Neural cell (in vitro differentiated cells): ENCODE measurements at regions not wholly inside any gene's neighbourhood (a gene's known extent, or its start where the extent isn't known, plus 50 kb on each side); places are given as distances from the start of the nearest gene placed in this dataset.

ENCODE experiments used
- CTCF ChIP-seq: fragments of 450-650 bp; IDR thresholded peaks from 2 replicates; pipeline ENCODE4 v1.5.1; 2014; ENCODE audit warnings: antibody characterized with exemption, mild to moderate bottlenecking, moderate library complexity; ENCODE audit not compliant: poor library complexity, severe bottlenecking
- EZH2 ChIP-seq: fragments of 200-600, 300-800 bp; shearing (Covaris generic), sonication (generic); IDR thresholded peaks from 2 replicates; pipeline ENCODE4 v1.6.1; 2014; ENCODE audit warnings: antibody characterized with exemption, low read length, borderline replicate concordance, mild to moderate bottlenecking; ENCODE audit not compliant: insufficient read depth, poor library complexity, severe bottlenecking
- POLR2AphosphoS5 ChIP-seq: IDR thresholded peaks from 2 replicates; pipeline ENCODE4 v1.6.1; 2012
- SMC3 ChIP-seq: fragments of 450-650 bp; conservative IDR thresholded peaks from 2 replicates; pipeline ENCODE4 v1.6.1; 2014; ENCODE audit warnings: antibody characterized with exemption, mild to moderate bottlenecking, moderate library complexity; ENCODE audit not compliant: poor library complexity
- TAF1 ChIP-seq: IDR thresholded peaks from 2 replicates; pipeline ENCODE4 v1.6.1; 2012; ENCODE audit warnings: low read depth

GRCh38 chr13:62767473-62767872, 1351.8 kb upstream of the PCDH20 start:
- TF ChIP-seq EZH2 (no peak), POLR2AphosphoS5 (no peak), SMC3 (no peak), CTCF (no peak), TAF1 (no peak)
